NCI-H128 (cell line): ENCODE measurements at regions not wholly inside any gene's neighbourhood (a gene's known extent, or its start where the extent isn't known, plus 50 kb on each side); places are given as distances from the start of the nearest gene placed in this dataset.

ENCODE experiments used
- DNase-seq: peaks from one replicate; lab custom pipeline; 2025; ENCODE audit not compliant: unreplicated experiment; lab: John Stamatoyannopoulos, UW

GRCh38 chr2:18093196-18093595, 214.7 kb downstream of the KCNS3 start:
- DNase-seq = no peak

DNA sequence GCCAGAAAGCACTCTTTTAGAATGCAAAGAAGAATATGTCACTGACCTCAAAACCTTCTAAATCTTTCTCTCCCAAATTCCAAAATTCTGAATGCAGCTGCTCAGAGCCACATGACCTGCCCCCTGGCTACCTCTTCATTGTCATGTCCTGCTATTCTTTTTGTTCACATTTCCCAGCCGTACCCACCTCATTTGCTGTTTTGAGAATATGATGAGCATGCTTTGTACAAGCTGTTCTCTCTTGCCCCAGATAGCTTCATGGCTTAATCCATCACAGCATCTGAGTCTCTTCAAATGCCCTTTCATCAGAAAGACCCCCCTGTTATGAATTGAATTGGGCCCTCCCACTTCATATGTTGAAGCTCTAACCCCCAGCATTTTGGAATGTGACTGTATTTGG, 214.3 kb downstream of the KCNS3 start:
- no peak for DNase-seq

DNA sequence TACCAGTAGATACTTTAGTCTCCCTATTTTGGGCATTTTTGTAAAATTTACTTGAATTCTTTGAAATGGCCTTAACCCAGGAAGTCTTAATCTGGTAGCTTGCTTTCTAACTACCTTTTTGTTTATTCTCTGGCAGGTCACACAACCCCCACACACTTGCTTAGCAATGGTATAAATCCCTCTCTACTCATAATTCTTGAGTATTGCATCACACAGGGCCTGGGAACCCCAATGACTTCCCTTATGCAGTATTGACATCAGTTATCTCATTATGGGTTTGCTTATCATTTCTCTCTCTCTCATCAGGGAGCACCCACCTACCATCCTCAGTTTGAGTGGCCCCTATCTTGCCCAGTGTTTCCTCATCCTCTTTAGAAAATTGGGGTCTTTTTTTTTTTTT, 207.1 kb downstream of the KCNS3 start:
- no peak for DNase-seq

DNA sequence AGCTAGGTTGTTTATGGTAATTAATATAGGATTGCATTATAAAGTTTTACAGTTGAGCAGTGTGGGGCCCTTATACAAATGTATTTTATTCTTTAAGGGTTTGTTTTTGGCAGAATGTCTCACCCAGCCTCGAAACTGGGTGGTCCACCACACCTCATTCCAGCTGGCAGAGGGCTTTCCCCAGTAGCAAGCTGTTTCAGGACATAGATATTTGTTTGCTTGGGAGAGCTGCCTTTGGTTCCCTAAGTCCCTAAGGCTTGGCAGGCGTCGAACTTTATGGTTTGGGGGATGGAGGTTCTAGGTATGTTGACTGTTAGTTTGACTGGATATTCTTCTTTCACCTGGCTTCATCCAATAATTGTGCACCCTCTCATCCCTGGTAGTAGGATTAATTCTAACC, 205.9 kb downstream of the KCNS3 start:
- DNase-seq = no peak

DNA sequence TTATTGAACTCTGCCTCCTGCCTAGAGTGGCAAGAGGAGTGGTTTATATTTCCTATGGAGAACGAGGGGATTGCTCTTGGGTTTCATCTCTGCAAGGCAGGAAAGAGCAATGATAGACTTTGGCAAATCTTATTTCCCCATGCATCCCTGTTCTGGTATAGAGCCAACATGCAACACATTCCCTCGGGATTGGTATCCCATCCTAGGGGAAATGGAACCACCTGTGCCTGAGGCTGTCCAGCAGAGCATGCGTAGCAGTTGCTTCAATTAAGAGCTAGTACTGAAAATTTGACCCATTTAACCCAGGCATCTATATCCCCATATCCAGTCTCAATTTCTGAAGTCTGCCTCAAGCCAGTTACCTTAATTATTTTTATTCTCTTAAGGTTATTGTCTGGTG, 205.3 kb downstream of the KCNS3 start:
- no peak for DNase-seq

DNA sequence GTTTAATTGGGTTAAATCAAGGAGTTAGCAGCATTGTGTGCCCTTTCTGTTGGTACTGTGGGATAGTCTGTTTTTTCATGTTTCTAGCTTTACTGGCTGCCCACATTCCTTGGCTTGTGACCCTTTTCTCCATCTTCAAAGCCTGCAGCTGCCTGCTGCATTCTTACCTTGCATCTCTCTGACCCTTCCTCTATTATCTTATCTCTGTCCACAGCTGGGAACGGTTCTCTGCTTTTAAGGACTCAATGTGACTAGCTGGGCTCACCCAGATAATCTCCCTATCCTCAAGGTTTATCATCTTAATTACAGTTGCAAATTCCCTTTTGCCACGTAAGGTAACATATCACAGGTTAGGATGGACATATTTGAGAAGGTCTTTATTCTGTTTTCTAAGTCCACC, 199.7 kb downstream of the KCNS3 start:
- DNase-seq = no peak

DNA sequence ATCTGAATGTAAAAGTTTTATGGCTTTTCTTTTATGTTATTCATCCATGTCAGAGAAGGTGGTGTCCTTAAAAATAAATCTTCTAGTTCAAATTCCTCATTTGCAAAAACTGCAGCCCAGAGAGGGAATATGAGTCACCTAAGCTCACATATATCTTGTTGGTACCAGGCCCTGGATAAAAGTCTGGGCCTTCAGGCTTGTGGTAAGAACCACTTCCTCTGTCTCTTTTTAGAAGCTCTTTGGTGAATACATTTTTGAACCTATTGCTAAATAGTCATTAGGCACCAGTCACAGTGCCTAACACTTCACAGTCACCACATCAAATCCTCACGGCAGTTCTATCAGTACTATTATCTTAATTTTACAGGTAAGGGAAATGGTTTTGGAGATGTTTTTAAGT, 199.2 kb downstream of the KCNS3 start:
- DNase-seq = no peak

DNA sequence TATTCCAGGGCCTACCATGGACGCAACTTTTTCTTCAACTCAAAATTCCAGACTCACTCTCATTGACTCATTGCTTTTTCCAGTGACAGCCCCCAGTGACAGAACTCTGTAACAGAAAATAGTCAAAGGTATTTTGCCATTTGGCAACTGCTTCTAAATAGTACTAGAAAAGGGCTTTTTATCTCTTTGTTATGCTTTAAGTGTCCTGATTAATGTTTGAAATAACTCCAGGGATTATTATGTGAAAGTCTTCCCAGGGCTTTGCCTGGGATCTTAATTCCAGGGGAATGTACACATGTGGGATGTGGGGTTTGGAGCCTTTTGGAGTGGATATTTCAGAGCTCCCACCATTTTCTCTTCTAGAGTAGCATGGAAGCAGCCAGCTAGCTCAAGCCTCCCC, 198.8 kb downstream of the KCNS3 start:
- DNase-seq = no peak

- no peak for DNase-seq
These were observed 196.0 kb downstream of the KCNS3 start for GRCh38 chr2:18074476-18074875.

DNA sequence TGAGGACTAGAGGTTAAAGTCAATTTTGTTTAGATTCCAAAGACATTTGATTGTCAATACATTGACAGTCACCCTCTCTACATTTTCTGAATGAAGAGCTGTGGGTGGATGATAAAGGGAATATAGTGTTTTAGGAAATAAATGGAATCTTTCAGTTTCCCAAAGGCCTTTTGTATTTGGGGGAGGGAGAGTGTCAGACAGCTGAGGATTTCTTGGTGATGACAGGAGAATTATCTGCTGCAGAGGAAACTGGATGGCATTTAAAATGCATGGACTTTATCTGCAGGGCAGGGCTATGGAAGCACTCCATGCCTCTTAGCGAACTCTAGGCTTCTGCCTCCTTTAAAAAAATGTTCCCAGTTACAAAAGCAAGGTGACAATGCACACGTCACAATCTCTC, 195.1 kb downstream of the KCNS3 start:
- DNase-seq = no peak

DNA sequence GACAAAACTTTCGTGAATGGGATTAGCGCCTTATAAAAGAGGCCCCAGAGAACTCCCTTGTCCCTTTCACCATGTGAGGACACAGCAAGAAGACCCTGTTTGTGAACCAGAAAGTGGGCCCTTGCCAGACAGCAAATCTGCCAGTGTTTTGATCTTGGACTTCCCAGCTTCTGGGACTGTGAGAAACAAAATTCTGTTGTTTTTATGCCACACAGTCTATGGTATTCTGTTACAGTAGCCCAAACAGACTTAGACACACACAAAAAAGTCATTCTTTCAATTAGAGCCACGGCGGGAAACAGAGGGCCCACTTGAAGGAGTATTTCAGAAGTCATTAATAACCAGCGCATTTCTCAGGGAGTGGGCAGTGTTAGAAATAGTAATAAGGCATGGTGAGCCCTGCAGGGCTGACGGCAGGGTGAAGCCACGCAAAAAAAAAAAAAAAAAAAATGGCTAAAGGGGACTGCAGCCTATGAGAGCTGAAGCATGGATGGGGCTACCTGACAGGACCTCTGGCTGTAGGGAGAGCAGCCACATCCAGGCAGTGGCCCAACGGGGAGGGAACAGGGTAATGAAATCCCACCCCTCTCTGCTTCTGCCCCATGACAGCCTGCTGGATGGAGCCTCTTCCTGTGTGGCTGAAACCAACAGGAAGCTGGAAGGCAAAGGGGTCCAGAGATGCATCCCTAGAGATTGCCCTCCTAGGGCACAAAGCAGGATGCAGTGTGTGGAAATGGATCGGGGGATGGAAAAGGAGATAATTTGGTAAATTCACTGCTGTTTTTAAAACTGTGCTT, 189.3 kb downstream of the KCNS3 start:
- DNase-seq = no peak

DNA sequence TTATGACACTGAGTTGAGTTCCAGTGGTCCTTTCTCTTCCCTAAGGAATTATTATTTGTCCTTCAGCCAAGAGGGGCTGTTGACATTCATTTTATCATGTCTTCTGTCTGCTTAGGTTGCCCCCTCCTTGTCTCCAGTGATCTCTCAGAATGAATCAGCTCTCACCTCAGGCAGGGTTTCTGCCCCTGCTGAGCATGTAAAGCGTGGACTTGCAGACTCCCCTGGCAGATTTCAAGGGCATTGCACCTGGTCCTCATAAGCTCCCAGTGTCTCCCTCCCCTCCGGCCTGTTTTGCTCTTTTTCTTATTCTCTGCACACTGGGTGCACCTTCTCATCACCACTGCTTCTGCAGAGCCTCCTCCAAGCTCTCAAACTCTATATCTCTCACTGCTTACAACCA, 188.4 kb downstream of the KCNS3 start:
- no peak for DNase-seq

- DNase-seq = no peak
These were observed 187.6 kb downstream of the KCNS3 start for GRCh38 chr2:18066066-18066465.

DNA sequence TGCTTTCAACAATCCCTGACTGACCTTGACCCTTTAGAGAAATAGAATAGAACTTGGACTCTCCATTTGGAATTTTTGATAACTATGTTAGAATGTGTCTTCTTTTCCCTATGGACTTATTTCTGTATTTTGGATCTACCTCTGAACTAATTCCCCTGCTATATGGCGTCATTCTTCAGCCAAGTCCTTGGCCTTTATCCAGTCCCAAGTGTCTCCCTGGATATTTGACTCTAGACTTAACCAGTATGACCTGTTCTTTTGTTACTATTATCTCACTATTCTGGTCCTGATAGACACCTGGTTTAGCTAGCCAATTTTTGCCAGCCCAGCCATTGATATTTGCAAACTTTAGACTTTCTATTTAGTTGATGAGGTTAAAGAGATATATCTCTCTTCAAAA, 186.8 kb downstream of the KCNS3 start:
- DNase-seq = no peak

DNA sequence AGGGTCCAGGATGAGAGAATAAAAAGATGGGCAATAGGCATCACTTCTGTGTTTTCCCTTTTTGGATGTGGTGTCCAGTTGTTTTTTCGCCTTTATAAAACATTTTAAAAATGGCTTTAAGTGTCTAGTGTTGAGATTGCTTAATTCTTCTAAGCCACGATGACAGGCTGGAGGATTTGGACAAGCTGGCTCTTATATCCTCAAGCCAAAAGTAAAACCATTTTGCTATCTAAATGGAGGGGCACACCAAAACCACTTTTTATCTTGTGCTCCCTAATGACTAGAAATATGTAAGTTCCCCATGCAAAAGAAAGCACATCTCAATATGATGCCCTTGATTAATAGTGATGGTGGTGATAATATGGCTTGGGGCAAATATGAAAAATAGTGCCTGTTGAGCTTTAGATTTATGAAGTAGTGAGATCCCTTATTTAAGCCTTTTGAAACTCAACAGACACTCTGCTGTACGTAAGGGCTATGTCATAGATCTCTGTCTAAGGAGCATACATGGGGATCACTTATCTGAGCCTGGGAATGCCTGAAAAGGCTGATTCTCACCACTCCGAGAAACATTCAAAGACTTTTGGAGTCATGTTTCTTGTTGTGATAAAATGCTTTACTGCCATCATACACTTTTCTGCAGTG, 185.5 kb downstream of the KCNS3 start:
- no peak for DNase-seq

DNA sequence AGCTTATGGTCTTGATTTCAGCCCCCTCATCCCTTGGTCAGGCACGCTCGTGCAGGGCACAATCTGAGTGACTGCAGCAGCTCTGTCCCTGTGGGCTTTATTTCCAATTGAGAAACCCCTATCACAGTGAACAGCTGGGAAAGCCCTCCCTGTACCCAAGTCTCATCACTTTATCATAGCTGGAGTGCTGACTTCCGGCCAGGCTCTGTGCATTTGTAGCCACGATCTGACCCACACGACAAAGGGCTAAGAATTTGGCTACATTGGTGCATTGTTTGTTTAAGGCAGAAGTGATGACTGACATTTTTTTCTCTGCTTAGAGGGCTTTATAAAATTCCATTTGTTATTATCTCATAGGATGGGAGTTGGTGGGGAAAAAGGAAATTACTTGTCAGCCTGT, 184.4 kb downstream of the KCNS3 start:
- DNase-seq = no peak

- DNase-seq = no peak
These were observed 183.2 kb downstream of the KCNS3 start for GRCh38 chr2:18061717-18062116.

GRCh38 chr2:18057657-18058056, 179.2 kb downstream of the KCNS3 start:
- DNase-seq = no peak

DNA sequence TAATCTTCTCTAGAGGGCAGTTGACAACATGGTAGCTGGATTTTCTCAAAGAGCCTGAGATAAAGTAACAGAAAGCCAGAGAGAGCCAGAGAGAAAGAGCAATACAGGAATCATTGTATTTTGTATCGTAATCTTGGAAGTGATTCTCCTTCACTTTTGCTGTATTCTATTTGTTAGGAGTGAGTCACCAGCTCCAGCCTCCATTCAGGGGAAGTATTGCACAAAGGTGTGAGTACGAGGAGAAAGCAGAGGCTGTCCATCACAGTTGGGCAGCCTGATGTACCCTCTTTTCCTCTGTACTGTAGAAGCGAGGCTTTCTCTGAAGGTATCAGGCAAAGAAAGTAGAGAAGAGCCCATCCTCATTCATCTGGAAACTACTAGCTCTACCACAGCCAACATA, 176.8 kb downstream of the KCNS3 start:
- no peak for DNase-seq

- DNase-seq = no peak
These were observed 171.5 kb downstream of the KCNS3 start for GRCh38 chr2:18050001-18050400.

DNA sequence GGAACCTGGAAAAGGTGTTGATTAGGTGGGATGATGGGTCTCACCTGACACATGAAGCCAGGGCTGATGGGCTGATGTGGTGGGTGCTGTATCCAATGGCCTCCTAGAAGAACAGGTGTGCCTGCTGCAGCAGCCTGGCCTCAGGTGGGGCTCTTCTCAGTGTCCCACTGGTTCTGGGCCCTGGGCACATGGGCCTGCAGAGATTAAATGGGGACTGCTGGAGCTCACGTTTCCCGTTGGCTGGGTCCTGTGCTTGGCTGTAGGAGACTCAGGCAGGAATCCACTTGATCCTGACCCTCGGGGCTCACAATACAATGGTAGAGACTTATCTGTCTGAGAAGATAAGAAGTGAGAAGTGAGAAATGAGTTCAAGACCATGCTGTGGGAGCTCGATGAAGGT, 170.9 kb downstream of the KCNS3 start:
- no peak for DNase-seq

DNA sequence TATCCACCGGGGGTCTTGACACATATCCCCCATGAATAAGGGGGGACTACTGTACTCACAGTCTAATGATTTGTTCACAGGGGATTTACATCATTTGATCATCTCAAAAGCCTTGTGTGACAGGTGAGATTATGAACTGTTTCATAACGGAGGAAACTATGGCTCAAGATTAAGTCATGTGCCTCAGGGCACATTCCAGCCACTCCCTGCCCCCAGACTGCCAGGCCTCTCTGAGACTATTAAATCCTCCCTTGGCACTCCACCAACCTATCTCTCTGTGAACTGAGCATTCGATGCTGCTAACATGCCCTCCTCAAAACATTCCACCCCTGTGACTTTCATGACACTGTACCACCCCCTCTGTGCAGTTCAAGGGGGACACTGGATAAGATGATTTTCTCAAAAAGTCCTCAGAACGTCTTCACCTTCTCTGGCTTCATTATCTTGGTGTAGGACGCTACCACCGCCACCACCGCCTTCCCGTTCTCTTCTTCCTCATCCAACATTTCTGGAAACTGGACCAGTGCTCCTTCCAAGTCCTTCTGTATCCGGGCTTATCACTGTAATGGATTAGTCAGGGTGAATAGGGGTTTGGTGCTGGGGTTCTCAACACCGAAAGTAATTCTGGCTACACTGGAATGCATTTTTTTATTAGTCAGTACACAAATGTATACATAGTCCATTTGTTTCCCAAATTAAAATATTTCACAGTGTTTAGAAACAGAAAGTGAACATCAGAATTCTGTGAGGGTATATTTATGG, 169.6 kb downstream of the KCNS3 start:
- DNase-seq = no peak
